ENCODE measurements at regions not wholly inside any gene's neighbourhood (a gene's known extent, or its start where the extent isn't known, plus 50 kb on each side); places are given as distances from the start of the nearest gene placed in this dataset.

GRCh38 chr20:6966721-6967120, 199.2 kb downstream of the BMP2 start (continued):
- TF ChIP-seq TBX2 (CRISPR knock-in tag; IDR thresholded peaks at IDR 0.05; ENCODE audit: borderline replicate concordance) (no peak), TFDP2 (CRISPR knock-in tag; IDR thresholded peaks at IDR 0.05) (no peak)

GRCh38 chr20:6974838-6975237, 207.4 kb downstream of the BMP2 start:
- Histone ChIP-seq H3K9me3 (ENCODE audit: low read length) (peaks cover 72% of the 10 kb centered on the region), H3K27me3 (ENCODE audit: control insufficient read depth in 1 of 2, insufficient read depth in 2 of 2, low read length in 2 of 2) (no peaks in the 10 kb centered on the region), H3K36me3 (replicated peaks in 1 of 2; ENCODE audit: control insufficient read depth in 1 of 2, insufficient read depth in 2 of 2, low read length in 2 of 2) (no peaks in the 10 kb centered on the region), H3K4me3 (replicated peaks in 1 of 3; ENCODE audit: insufficient read depth in 1 of 3, low read depth in 2 of 3, low read length in 3 of 3) (no peak overlapping the region), H3K9ac (ENCODE audit: insufficient read depth, low read depth, low read length) (no peak overlapping the region), H4K20me1 (ENCODE audit: insufficient read depth, low read length) (no peaks in the 10 kb centered on the region), H3K4me2 (ENCODE audit: low read depth, low read length) (no peak overlapping the region), H2AFZ (ENCODE audit: low read length) (no peak overlapping the region), H3K27ac (ENCODE audit: extremely low read length, insufficient read depth, low read length) (no peak overlapping the region), H3K4me1 (ENCODE audit: insufficient read depth, low read length) (no peaks in the 10 kb centered on the region), H3K79me2 (ENCODE audit: insufficient read depth, low read length) (no peaks in the 10 kb centered on the region)
- ChIA-PET CTCF (ENCODE audit: low intra/inter-chr PET ratio, low total read pairs) (no interaction called here), POLR2A (no interaction called here)
- intact Hi-C loops (cut with micrococcal nuclease; ENCODE audit: unreplicated experiment) (no loop called here), in situ Hi-C loops (cut with HindIII; ENCODE audit: extremely low pct_ligation_motif_present, low pct_unique_long_range_greater_than_20kb) (no loop called here)
- no TSS peak for BruUV-seq (replicated peaks)
- 48% methylated on average over 1 of the region's 1 CpG for WGBS (ENCODE audit: low lambda C conversion rate)
- ATAC-seq: no peak
- DNase-seq (ENCODE audit: low spot score): no peak
- no peak for FAIRE-seq
- no peak for TF ChIP-seq MEIS2 (CRISPR knock-in tag; IDR thresholded peaks at IDR 0.05)
- TF ChIP-seq ARNTL (CRISPR knock-in tag; IDR thresholded peaks at IDR 0.05): no peak
- TF ChIP-seq PHB2 (IDR thresholded peaks at IDR 0.05; ENCODE audit: partially characterized antibody): no peak

GRCh38 chr20:6975311-6975710, 207.8 kb downstream of the BMP2 start:
- Histone ChIP-seq H3K27me3 (ENCODE audit: control insufficient read depth in 1 of 2, insufficient read depth in 2 of 2, low read length in 2 of 2) (no peaks in the 10 kb centered on the region), H3K4me3 (replicated peaks in 1 of 3; ENCODE audit: insufficient read depth in 1 of 3, low read depth in 2 of 3, low read length in 3 of 3) (no peak overlapping the region), H3K79me2 (ENCODE audit: insufficient read depth, low read length) (no peaks in the 10 kb centered on the region), H3K27ac (ENCODE audit: extremely low read length, insufficient read depth, low read length) (no peak overlapping the region), H3K9me3 (ENCODE audit: low read length) (peaks cover 74% of the 10 kb centered on the region), H3K36me3 (replicated peaks in 1 of 2; ENCODE audit: control insufficient read depth in 1 of 2, insufficient read depth in 2 of 2, low read length in 2 of 2) (no peaks in the 10 kb centered on the region), H3K4me1 (ENCODE audit: insufficient read depth, low read length) (no peaks in the 10 kb centered on the region), H3K4me2 (ENCODE audit: low read depth, low read length) (no peak overlapping the region), H2AFZ (ENCODE audit: low read length) (no peak overlapping the region), H3K9ac (ENCODE audit: insufficient read depth, low read depth, low read length) (no peak overlapping the region), H4K20me1 (ENCODE audit: insufficient read depth, low read length) (no peaks in the 10 kb centered on the region)
- intact Hi-C loops (cut with micrococcal nuclease; ENCODE audit: unreplicated experiment) (no loop called here), in situ Hi-C loops (cut with HindIII; ENCODE audit: extremely low pct_ligation_motif_present, low pct_unique_long_range_greater_than_20kb) (no loop called here)
- ChIA-PET CTCF (ENCODE audit: low intra/inter-chr PET ratio, low total read pairs) (no interaction called here), POLR2A (no interaction called here)
- no peak for DNase-seq (ENCODE audit: low spot score)
- no peak for TF ChIP-seq ZNF205 (CRISPR knock-in tag; IDR thresholded peaks at IDR 0.05)
- no TSS peak for BruUV-seq (replicated peaks)
- 2% methylated on average over 1 of the region's 1 CpG for whole genome bisulfite sequencing (ENCODE audit: low lambda C conversion rate)
- FAIRE-seq: no peak
- no peak for ATAC-seq
